OCI-LY7 (cell line): ENCODE measurements at regions not wholly inside any gene's neighbourhood (a gene's known extent, or its start where the extent isn't known, plus 50 kb on each side); places are given as distances from the start of the nearest gene placed in this dataset.

Experiments used
- BruUV-seq: library from RNA; stranded (reverse); fragments of 400-500 nt; replicated peaks from 2 replicates; lab custom pipeline; 2021; lab: Mats Ljungman, UMichigan
- CTCF ChIA-PET: fragments of 300-600 bp; sonication (Branson Sonifier 250); formaldehyde crosslinking; loops from one replicate; lab custom pipeline; 2022; ENCODE audit warnings: antibody characterized with exemption; ENCODE audit not compliant: unreplicated experiment; lab: Charles Lee
- POLR2A ChIA-PET: fragments of 300-600 bp; sonication (Branson Sonifier 250); formaldehyde crosslinking; loops from one replicate; lab custom pipeline; 2022; ENCODE audit warnings: antibody characterized with exemption; lab: Charles Lee
- DNase-seq: peaks from one replicate; pipeline ENCODE4 v3.0.0-alpha.2; 2015; ENCODE audit warnings: low spot score
- H2AFZ ChIP-seq: fragments of 200-600 bp; sonication (generic), shearing (Covaris generic); 2 replicates; pipeline ENCODE4 v1.6.1; 2014; ENCODE audit warnings: mild to moderate bottlenecking, antibody characterized with exemption, low read length, moderate library complexity
- H3K27ac ChIP-seq: fragments of 200-600 bp; sonication (generic); 2 replicates; pipeline ENCODE4 v1.5.1; 2014; ENCODE audit warnings: mixed run types, low read depth, mild to moderate bottlenecking, moderate library complexity, low read length, inconsistent platforms; ENCODE audit not compliant: poor library complexity, severe bottlenecking
- H3K36me3 ChIP-seq: fragments of 200-600 bp; sonication (generic); 2 replicates; pipeline ENCODE4 v1.6.1; 2014; ENCODE audit warnings: mild to moderate bottlenecking, antibody characterized with exemption, low read length, moderate library complexity, mixed read lengths; ENCODE audit not compliant: insufficient read depth
- H3K4me1 ChIP-seq: fragments of 200-600 bp; sonication (generic); 2 replicates; pipeline ENCODE4 v1.5.1; 2014; ENCODE audit warnings: mild to moderate bottlenecking, low read length; ENCODE audit not compliant: insufficient read depth, poor library complexity, severe bottlenecking
- H3K4me2 ChIP-seq: fragments of 200-600 bp; sonication (generic); 2 replicates; pipeline ENCODE4 v1.6.1; 2014; ENCODE audit warnings: mild to moderate bottlenecking, low read length
- H3K4me3 ChIP-seq: fragments of 200-600 bp; sonication (generic); 2 replicates; pipeline ENCODE4 v1.5.1; 2014; ENCODE audit warnings: mild to moderate bottlenecking, low read depth, low read length; ENCODE audit not compliant: poor library complexity, severe bottlenecking
- H3K79me2 ChIP-seq: fragments of 200-600 bp; sonication (generic); 2 replicates; pipeline ENCODE4 v1.6.1; 2016; ENCODE audit warnings: low read depth, mild to moderate bottlenecking, low read length, moderate library complexity, mixed read lengths; ENCODE audit not compliant: insufficient read depth
- H3K9me2 ChIP-seq: fragments of 200-600 bp; sonication (generic); 2 replicates; pipeline ENCODE4 v1.6.1; 2016; ENCODE audit warnings: mild to moderate bottlenecking, low read length, mixed read lengths; ENCODE audit not compliant: insufficient read depth
- H3K9me3 ChIP-seq: fragments of 200-600 bp; sonication (generic); 2 replicates; pipeline ENCODE4 v1.6.1; 2014; ENCODE audit warnings: mild to moderate bottlenecking, mixed run types, low read length, mixed read lengths
- H4K20me1 ChIP-seq: fragments of 200-600 bp; sonication (generic); 2 replicates; pipeline ENCODE4 v1.6.1; 2014; ENCODE audit warnings: mild to moderate bottlenecking, antibody characterized with exemption, low read length, moderate library complexity, mixed read lengths; ENCODE audit not compliant: insufficient read depth
- EZH2phosphoT487 ChIP-seq: fragments of 200-600 bp; sonication (generic); IDR thresholded peaks from 2 replicates; pipeline ENCODE4 v1.6.1; 2018; ENCODE audit warnings: low read depth, borderline replicate concordance, mild to moderate bottlenecking, mixed run types, antibody characterized with exemption, low read length, moderate library complexity, mixed read lengths
- intact Hi-C: fragments of 100-400 bp; cut with micrococcal nuclease; formaldehyde crosslinking; loops from one replicate; pipeline ENCODE4 v1.10.0; 2022; ENCODE audit not compliant: unreplicated experiment
- TF ChIP-seq, protein P1 (sequence below): fragments of 200-600 bp; sonication (generic); conservative IDR thresholded peaks from 2 replicates; pipeline ENCODE4 v1.5.1; 2014; ENCODE audit warnings: mild to moderate bottlenecking, antibody characterized with exemption, low read length, moderate library complexity, mixed read lengths

DNA sequence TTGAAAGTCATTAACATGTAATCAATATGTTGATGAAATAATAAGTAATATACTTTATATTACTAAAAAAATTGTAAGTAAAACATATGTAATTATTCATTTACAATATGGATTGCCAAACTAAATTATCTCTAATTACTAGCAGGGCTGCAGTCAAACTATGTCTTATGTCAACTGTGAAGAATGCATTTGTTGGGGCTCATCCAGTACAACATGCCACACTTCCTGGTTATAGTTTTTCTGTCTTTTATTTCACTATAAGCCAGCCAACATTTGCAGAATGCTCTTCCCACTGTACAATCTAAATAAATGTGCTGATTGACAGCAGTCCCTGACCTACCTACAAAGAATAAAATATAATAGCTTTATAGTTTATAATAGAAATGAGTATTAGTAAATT lies 975.4 kb upstream of the NDST4 start:
- Histone ChIP-seq H3K9me2 (no peaks in the 10 kb centered on the region), H3K36me3 (no peaks in the 10 kb centered on the region), H3K4me3 (no peak overlapping the region), H3K9me3 (no peaks in the 10 kb centered on the region), H3K4me1 (no peaks in the 10 kb centered on the region), H3K79me2 (no peaks in the 10 kb centered on the region), H4K20me1 (no peaks in the 10 kb centered on the region), H3K27ac (no peak overlapping the region), H3K4me2 (no peak overlapping the region), H2AFZ (no peak overlapping the region)
- CTCF ChIA-PET, result no interaction called here
- intact Hi-C loops, result no loop called here
- POLR2A ChIA-PET, result interaction anchor here (0.9 kb wide), 1 partner anchor 22 kb away, joined by 3 read pairs; no protein-coding TSS in a partner anchor
- no TSS peak for BruUV-seq
- TF ChIP-seq, protein P1, sequence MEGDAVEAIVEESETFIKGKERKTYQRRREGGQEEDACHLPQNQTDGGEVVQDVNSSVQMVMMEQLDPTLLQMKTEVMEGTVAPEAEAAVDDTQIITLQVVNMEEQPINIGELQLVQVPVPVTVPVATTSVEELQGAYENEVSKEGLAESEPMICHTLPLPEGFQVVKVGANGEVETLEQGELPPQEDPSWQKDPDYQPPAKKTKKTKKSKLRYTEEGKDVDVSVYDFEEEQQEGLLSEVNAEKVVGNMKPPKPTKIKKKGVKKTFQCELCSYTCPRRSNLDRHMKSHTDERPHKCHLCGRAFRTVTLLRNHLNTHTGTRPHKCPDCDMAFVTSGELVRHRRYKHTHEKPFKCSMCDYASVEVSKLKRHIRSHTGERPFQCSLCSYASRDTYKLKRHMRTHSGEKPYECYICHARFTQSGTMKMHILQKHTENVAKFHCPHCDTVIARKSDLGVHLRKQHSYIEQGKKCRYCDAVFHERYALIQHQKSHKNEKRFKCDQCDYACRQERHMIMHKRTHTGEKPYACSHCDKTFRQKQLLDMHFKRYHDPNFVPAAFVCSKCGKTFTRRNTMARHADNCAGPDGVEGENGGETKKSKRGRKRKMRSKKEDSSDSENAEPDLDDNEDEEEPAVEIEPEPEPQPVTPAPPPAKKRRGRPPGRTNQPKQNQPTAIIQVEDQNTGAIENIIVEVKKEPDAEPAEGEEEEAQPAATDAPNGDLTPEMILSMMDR, result no peak
- no peak for TF ChIP-seq EZH2phosphoT487
- no peak for DNase-seq

DNA sequence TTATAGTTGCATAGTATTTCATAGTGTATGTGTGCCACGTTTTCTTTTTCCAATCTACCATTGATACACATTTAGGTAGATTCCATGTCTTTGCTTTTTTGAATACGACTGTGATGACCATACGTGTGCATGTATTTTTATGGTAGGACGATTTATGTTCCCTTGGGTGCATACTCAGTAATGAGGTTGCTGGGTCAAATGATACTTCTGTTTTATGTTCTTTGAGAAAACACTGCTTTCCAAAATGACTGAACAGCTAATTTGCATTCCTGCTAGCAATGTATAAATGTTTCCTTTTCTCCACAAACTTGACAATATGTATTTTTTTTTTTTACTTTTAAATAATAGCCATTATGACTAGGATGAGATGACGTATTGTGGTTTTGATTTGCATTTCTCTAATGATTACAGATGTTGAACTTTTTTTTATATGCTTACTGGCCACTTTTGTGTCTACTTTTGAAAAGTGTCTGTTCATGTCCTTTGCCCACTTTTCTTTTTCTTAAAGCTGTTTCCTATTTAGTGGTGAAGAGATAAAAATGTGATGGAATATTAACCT lies 969.5 kb upstream of the NDST4 start:
- Histone ChIP-seq H3K9me3 (no peaks in the 10 kb centered on the region), H3K79me2 (no peaks in the 10 kb centered on the region), H3K36me3 (no peaks in the 10 kb centered on the region), H4K20me1 (no peaks in the 10 kb centered on the region), H3K4me2 (no peak overlapping the region), H3K4me1 (no peaks in the 10 kb centered on the region), H3K27ac (no peak overlapping the region), H3K4me3 (no peak overlapping the region), H2AFZ (no peak overlapping the region), H3K9me2 (no peaks in the 10 kb centered on the region)
- intact Hi-C loops, result no loop called here
- ChIA-PET CTCF (no interaction called here), POLR2A (interaction anchor here (1.0 kb wide), 1 partner anchor 11 kb away, joined by 4 read pairs; no protein-coding TSS in a partner anchor)
- DNase-seq, result no peak
- BruUV-seq, result no TSS peak
- no peak for TF ChIP-seq EZH2phosphoT487
- TF ChIP-seq, protein P1, result no peak

DNA sequence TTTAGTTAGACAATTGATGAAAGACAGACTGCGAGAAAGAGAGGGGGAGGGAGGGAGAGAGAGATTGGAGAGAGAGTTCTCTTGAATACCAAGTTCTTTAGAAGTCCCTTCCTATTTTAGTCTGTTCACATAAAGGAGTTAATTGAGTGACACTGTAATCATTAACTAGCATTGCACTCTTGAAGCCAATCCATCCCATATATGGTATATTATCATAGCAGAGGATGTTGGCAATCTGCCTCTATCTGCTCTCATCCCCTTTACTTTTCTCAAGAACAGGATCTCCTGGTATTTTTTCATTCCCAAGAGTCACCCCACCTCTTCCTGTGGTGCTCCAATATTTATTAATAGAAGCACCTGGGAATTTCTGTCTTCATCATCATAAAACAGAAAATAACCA lies 959.6 kb upstream of the NDST4 start:
- Histone ChIP-seq H3K4me3 (no peak overlapping the region), H3K36me3 (no peaks in the 10 kb centered on the region), H3K4me1 (no peaks in the 10 kb centered on the region), H3K9me3 (no peaks in the 10 kb centered on the region), H4K20me1 (no peaks in the 10 kb centered on the region), H2AFZ (no peak overlapping the region), H3K4me2 (no peak overlapping the region), H3K27ac (no peak overlapping the region), H3K79me2 (no peaks in the 10 kb centered on the region), H3K9me2 (no peaks in the 10 kb centered on the region)
- CTCF ChIA-PET, result no interaction called here
- intact Hi-C loops, result no loop called here
- no peak for TF ChIP-seq EZH2phosphoT487
- TF ChIP-seq, protein P1, result no peak
- DNase-seq, result no peak
- no TSS peak for BruUV-seq
- POLR2A ChIA-PET, result no interaction called here
